ENCODE measurements at regions not wholly inside any gene's neighbourhood (a gene's known extent, or its start where the extent isn't known, plus 50 kb on each side); places are given as distances from the start of the nearest gene placed in this dataset.

- no peak overlapping the region for H3K4me3 Mint-ChIP-seq
- H3K27me3 Mint-ChIP-seq (ENCODE audit: low read depth), result peaks cover 4% of the 10 kb centered on the region
- no peaks in the 10 kb centered on the region for H3K9me3 Mint-ChIP-seq
Measured at GRCh38 chr2:117760916-117761315, 53.6 kb upstream of the DDX18 start.

GRCh38 chr2:117762454-117762853 is 52.0 kb upstream of the DDX18 start:
- Mint-ChIP-seq H3K4me1 (ENCODE audit: low read depth) (no peaks in the 10 kb centered on the region), H3K36me3 (ENCODE audit: insufficient read depth) (no peaks in the 10 kb centered on the region), H3K9me3 (no peaks in the 10 kb centered on the region), H3K4me3 (no peak overlapping the region), H3K27me3 (ENCODE audit: low read depth) (no peaks in the 10 kb centered on the region)
- DNase-seq (no peak), ATAC-seq (no peak)

More at GRCh38 chr2:117760916-117761315, 53.6 kb upstream of the DDX18 start:
- DNase-seq (no peak), ATAC-seq (no peak)
- Mint-ChIP-seq H3K4me1 (ENCODE audit: low read depth) (no peaks in the 10 kb centered on the region), H3K36me3 (ENCODE audit: insufficient read depth) (no peaks in the 10 kb centered on the region)

- Mint-ChIP-seq H3K27me3 (ENCODE audit: low read depth) (no peaks in the 10 kb centered on the region), H3K4me3 (no peak overlapping the region), H3K36me3 (ENCODE audit: insufficient read depth) (no peaks in the 10 kb centered on the region), H3K9me3 (no peaks in the 10 kb centered on the region), H3K4me1 (ENCODE audit: low read depth) (no peaks in the 10 kb centered on the region)
- ATAC-seq, result no peak
- no peak for DNase-seq
Measured at GRCh38 chr2:117763804-117764203, 50.7 kb upstream of the DDX18 start.

Measured in activated T-cell treated with anti-CD3 and anti-CD28 coated beads, Interleukin-2, amount 50 U/mL, for 4 hours (primary cell).